ENCODE measurements at regions not wholly inside any gene's neighbourhood (a gene's known extent, or its start where the extent isn't known, plus 50 kb on each side); places are given as distances from the start of the nearest gene placed in this dataset.

- CTCF ChIA-PET = no interaction called here
- POLR2A ChIA-PET = no interaction called here
- Mint-ChIP-seq H3K9me3 (no peaks in the 10 kb centered on the region), H3K36me3 (ENCODE audit: low read depth) (no peaks in the 10 kb centered on the region), H3K4me3 (no peak overlapping the region), H3K27me3 (no peaks in the 10 kb centered on the region), H3K27ac (no peak overlapping the region), H3K4me1 (no peaks in the 10 kb centered on the region)
- no peak for TF ChIP-seq CTCF (IDR thresholded peaks at IDR 0.05)
- intact Hi-C loops (cut with micrococcal nuclease) = no loop called here
- DNase-seq (no peak), ATAC-seq (ENCODE audit: low read depth) (no peak)
Measured at GRCh38 chr7:13633857-13634256, 355.6 kb downstream of the ETV1 start.

GRCh38 chr7:13639396-13639795 is 350.1 kb downstream of the ETV1 start:
- no peaks in the 10 kb centered on the region for H3K4me1 Mint-ChIP-seq
- no peak for TF ChIP-seq CTCF (IDR thresholded peaks at IDR 0.05)
- H3K27ac Mint-ChIP-seq = no peak overlapping the region
- H3K36me3 Mint-ChIP-seq (ENCODE audit: low read depth) = no peaks in the 10 kb centered on the region
- H3K4me3 Mint-ChIP-seq = no peak overlapping the region
- H3K9me3 Mint-ChIP-seq = peaks cover 1% of the 10 kb centered on the region
- POLR2A ChIA-PET = no interaction called here
- ATAC-seq (ENCODE audit: low read depth) (no peak), DNase-seq (no peak)
- intact Hi-C loops (cut with micrococcal nuclease) = no loop called here
- no peaks in the 10 kb centered on the region for H3K27me3 Mint-ChIP-seq
- CTCF ChIA-PET = no interaction called here

GRCh38 chr7:13641714-13642113 is 347.8 kb downstream of the ETV1 start:
- no peak for ATAC-seq (ENCODE audit: low read depth)
- no peak for TF ChIP-seq CTCF (IDR thresholded peaks at IDR 0.05)
- CTCF ChIA-PET = no interaction called here
- no peak for DNase-seq
- POLR2A ChIA-PET = no interaction called here
- intact Hi-C loops (cut with micrococcal nuclease) = no loop called here
- Mint-ChIP-seq H3K36me3 (ENCODE audit: low read depth) (no peaks in the 10 kb centered on the region), H3K9me3 (peaks cover 5% of the 10 kb centered on the region), H3K27me3 (no peaks in the 10 kb centered on the region), H3K4me3 (no peak overlapping the region), H3K4me1 (no peaks in the 10 kb centered on the region), H3K27ac (no peak overlapping the region)

- intact Hi-C loops (cut with micrococcal nuclease) = no loop called here
- no peaks in the 10 kb centered on the region for H3K36me3 Mint-ChIP-seq (ENCODE audit: low read depth)
- H3K4me3 Mint-ChIP-seq = no peak overlapping the region
- no peak for DNase-seq
- H3K4me1 Mint-ChIP-seq = no peaks in the 10 kb centered on the region
- TF ChIP-seq CTCF (IDR thresholded peaks at IDR 0.05) = no peak
- ChIA-PET POLR2A (no interaction called here), CTCF (no interaction called here)
- H3K9me3 Mint-ChIP-seq = peaks cover 1% of the 10 kb centered on the region
- no peaks in the 10 kb centered on the region for H3K27me3 Mint-ChIP-seq
- no peak overlapping the region for H3K27ac Mint-ChIP-seq
- ATAC-seq (ENCODE audit: low read depth) = no peak
Measured at GRCh38 chr7:13651167-13651566, 338.3 kb downstream of the ETV1 start.

- intact Hi-C loops (cut with micrococcal nuclease) = no loop called here
- Mint-ChIP-seq H3K9me3 (peaks cover 11% of the 10 kb centered on the region), H3K4me3 (no peak overlapping the region), H3K4me1 (no peaks in the 10 kb centered on the region), H3K27me3 (no peaks in the 10 kb centered on the region), H3K27ac (no peak overlapping the region), H3K36me3 (ENCODE audit: low read depth) (no peaks in the 10 kb centered on the region)
- no peak for DNase-seq
- ChIA-PET CTCF (no interaction called here), POLR2A (no interaction called here)
- ATAC-seq (ENCODE audit: low read depth) = no peak
- no peak for TF ChIP-seq CTCF (IDR thresholded peaks at IDR 0.05)
Measured at GRCh38 chr7:13656330-13656729, 333.1 kb downstream of the ETV1 start.

All from activated B cell treated with CpG ODN at 0.5 μM for 24 hours (primary cell).